HCT116 (cell line): ENCODE measurements at regions not wholly inside any gene's neighbourhood (a gene's known extent, or its start where the extent isn't known, plus 50 kb on each side); places are given as distances from the start of the nearest gene placed in this dataset.

Experiments
- ATAC-seq: fragments of 200-7000 bp; cut with Tn5 transposase; 2 replicates; pipeline ENCODE4 v1.9.1; 2020; ENCODE audit warnings: mild to moderate bottlenecking, moderate library complexity
- BruUV-seq: library from RNA; stranded (reverse); fragments of 400-500 nt; replicated peaks from 2 replicates; lab custom pipeline; 2021; lab: Mats Ljungman, UMichigan
- CTCF ChIA-PET: fragments of 300-600 bp; sonication (Branson Sonifier 250); formaldehyde crosslinking; loops from one replicate; lab custom pipeline; 2021; ENCODE audit warnings: antibody characterized with exemption; lab: Charles Lee
- POLR2A ChIA-PET: fragments of 300-600, 350-600 bp; sonication (Branson Sonifier 250); formaldehyde crosslinking; loops from one replicate; lab custom pipeline; 2021; ENCODE audit warnings: antibody characterized with exemption; lab: Charles Lee
- RAD21 ChIA-PET, 2 experiments: fragments of 300-600 bp; sonication (Branson Sonifier 250); formaldehyde crosslinking; loops; one replicate each; lab custom pipeline; 2023; ENCODE audit warnings: low total read pairs in 2 of 2; ENCODE audit not compliant: uncharacterized antibody in 2 of 2, unreplicated experiment in 2 of 2, low non-redundant PET in 1 of 2; lab: Charles Lee
- DNase-seq: peaks from one replicate; pipeline ENCODE4 v3.0.0-alpha.2; 2010; ENCODE audit warnings: low read depth, low spot score
- H2AFZ ChIP-seq: fragments of 200-600 bp; shearing (Covaris generic), sonication (generic); 2 replicates; pipeline ENCODE4 v1.6.1; 2017; ENCODE audit warnings: low read depth, mixed run types, mixed read lengths, antibody characterized with exemption, low read length; ENCODE audit not compliant: poor library complexity, severe bottlenecking
- H3K27ac ChIP-seq: 2 replicates; pipeline ENCODE4 v1.5.1; 2012; ENCODE audit warnings: low read depth, low read length
- H3K27me3 ChIP-seq: fragments of 200-600 bp; sonication (generic); 2 replicates; pipeline ENCODE4 v1.6.1; 2016; ENCODE audit warnings: mixed run types, low read length, mixed read lengths; ENCODE audit not compliant: insufficient read depth
- H3K36me3 ChIP-seq, 2 experiments: fragments of 200-500 bp in 1 of 2; fragments of 200-600 bp in 1 of 2; sonication (Bioruptor generic) in 1 of 2; sonication (generic) in 1 of 2; 2 replicates each; pipeline versions ENCODE4 v1.5.1 to v1.6.1; 2014 to 2016; ENCODE audit warnings: low read length in 2 of 2, inconsistent platforms in 1 of 2, mixed read lengths in 1 of 2, mixed run types in 1 of 2; ENCODE audit not compliant: insufficient read depth in 2 of 2, control insufficient read depth in 1 of 2
- H3K4me1 ChIP-seq, 2 experiments: fragments of 200-600 bp in 1 of 2; sonication (generic) in 1 of 2; 2 replicates each; pipeline versions ENCODE4 v1.5.1 to v1.6.1; 2012 to 2017; ENCODE audit warnings: low read length in 2 of 2, inconsistent platforms in 1 of 2, mild to moderate bottlenecking in 1 of 2, mixed read lengths in 1 of 2, mixed run types in 1 of 2, moderate library complexity in 1 of 2; ENCODE audit not compliant: insufficient read depth in 2 of 2, control insufficient read depth in 1 of 2
- H3K4me2 ChIP-seq: fragments of 200-600 bp; sonication (generic); 2 replicates; pipeline ENCODE4 v1.6.1; 2017; ENCODE audit warnings: mixed run types, low read length, mixed read lengths
- H3K4me3 ChIP-seq, 2 experiments: fragments of 200-600 bp in 1 of 2; sonication (generic) in 1 of 2; replicated peaks in 1 of 2; 2 replicates each; pipeline ENCODE4 v1.5.1; 2011 to 2016; ENCODE audit warnings: low read length in 2 of 2, control low read depth in 1 of 2, low read depth in 1 of 2, mild to moderate bottlenecking in 1 of 2, mixed read lengths in 1 of 2, mixed run types in 1 of 2
- H3K79me2 ChIP-seq: fragments of 200-600 bp; sonication (generic); 2 replicates; pipeline ENCODE4 v1.6.1; 2017; ENCODE audit warnings: mild to moderate bottlenecking, mixed run types, low read length, moderate library complexity, mixed read lengths; ENCODE audit not compliant: insufficient read depth
- H3K9ac ChIP-seq: fragments of 200-600 bp; sonication (generic); 2 replicates; pipeline ENCODE4 v1.6.1; 2016; ENCODE audit warnings: low read length, mixed read lengths
- H3K9me2 ChIP-seq: fragments of 200-600 bp; sonication (generic), shearing (Covaris generic); 2 replicates; pipeline ENCODE4 v1.6.1; 2017; ENCODE audit warnings: mixed run types, mild to moderate bottlenecking, moderate library complexity; ENCODE audit not compliant: insufficient read depth
- H3K9me3 ChIP-seq, 2 experiments: fragments of 200-500 bp in 1 of 2; fragments of 200-600 bp in 1 of 2; sonication (Bioruptor generic) in 1 of 2; sonication (generic) in 1 of 2; 2 replicates each; pipeline ENCODE4 v1.6.1; 2014 to 2017; ENCODE audit warnings: low read length in 2 of 2, mixed read lengths in 2 of 2, inconsistent platforms in 1 of 2, low read depth in 1 of 2, mild to moderate bottlenecking in 1 of 2, mixed run types in 1 of 2, moderate library complexity in 1 of 2; ENCODE audit not compliant: control insufficient read depth in 1 of 2, insufficient read depth in 1 of 2
- H4K20me1 ChIP-seq: fragments of 200-600 bp; sonication (generic), shearing (Covaris generic); 2 replicates; pipeline ENCODE4 v1.6.1; 2017; ENCODE audit warnings: mixed run types, mild to moderate bottlenecking, moderate library complexity; ENCODE audit not compliant: insufficient read depth
- ATF3 ChIP-seq: IDR thresholded peaks from 2 replicates; pipeline ENCODE4 v1.6.1; 2012
- CTCF ChIP-seq, 3 experiments: fragments of 200-600 bp in 1 of 3; sonication (generic) in 1 of 3; IDR thresholded peaks in 2 of 3; conservative IDR thresholded peaks in 1 of 3; 2 replicates each; pipeline ENCODE4 v1.5.1; 2012 to 2017; ENCODE audit warnings: low read depth in 2 of 3, low read length in 2 of 3, antibody characterized with exemption in 1 of 3, borderline replicate concordance in 1 of 3, control low read depth in 1 of 3, mild to moderate bottlenecking in 1 of 3, mixed read lengths in 1 of 3, mixed run types in 1 of 3, moderate library complexity in 1 of 3; ENCODE audit not compliant: insufficient read depth in 1 of 3
- ELF1 ChIP-seq: IDR thresholded peaks from 2 replicates; pipeline ENCODE4 v1.6.1; 2012; ENCODE audit warnings: low read depth, borderline replicate concordance
- EZH2phosphoT487 ChIP-seq: fragments of 200-600 bp; IDR thresholded peaks from 2 replicates; pipeline ENCODE4 v1.6.1; 2018; ENCODE audit warnings: antibody characterized with exemption, borderline replicate concordance
- FOSL1 ChIP-seq: IDR thresholded peaks from 2 replicates; pipeline ENCODE4 v1.6.1; 2012; ENCODE audit warnings: low read depth
- JUND ChIP-seq: IDR thresholded peaks from 2 replicates; pipeline ENCODE4 v1.6.1; 2012
- MAX ChIP-seq: IDR thresholded peaks from 2 replicates; pipeline ENCODE4 v1.6.1; 2012
- RAD21 ChIP-seq: IDR thresholded peaks from 2 replicates; pipeline ENCODE4 v1.6.1; 2012; ENCODE audit warnings: low read depth, mild to moderate bottlenecking
- SIN3A ChIP-seq: IDR thresholded peaks from 2 replicates; pipeline ENCODE4 v1.6.1; 2012; ENCODE audit warnings: low read depth
- SP1 ChIP-seq: IDR thresholded peaks from 2 replicates; pipeline ENCODE4 v1.6.1; 2012; ENCODE audit warnings: low read depth
- SRF ChIP-seq: IDR thresholded peaks from 2 replicates; pipeline ENCODE4 v1.6.1; 2012; ENCODE audit warnings: low read depth
- YY1 ChIP-seq: IDR thresholded peaks from 2 replicates; pipeline ENCODE4 v1.6.1; 2011; ENCODE audit warnings: low read length, low read depth, moderate library complexity, mild to moderate bottlenecking; ENCODE audit not compliant: insufficient replicate concordance; ENCODE audit errors: extremely low read depth
- ZBTB33 ChIP-seq: IDR thresholded peaks from 2 replicates; pipeline ENCODE4 v1.6.1; 2011; ENCODE audit warnings: mild to moderate bottlenecking, low read length, moderate library complexity; ENCODE audit not compliant: insufficient replicate concordance; ENCODE audit errors: extremely low read depth
- ZNF274 ChIP-seq: fragments of 200-500 bp; sonication (Bioruptor generic); IDR thresholded peaks from 2 replicates; pipeline ENCODE4 v1.6.1; 2014; ENCODE audit warnings: mild to moderate bottlenecking, low read depth, low read length, inconsistent platforms
- intact Hi-C: fragments of 100-400 bp; cut with micrococcal nuclease; formaldehyde crosslinking; loops from 2 replicates; pipeline ENCODE4 v1.10.0; 2022

GRCh38 chr7:109295158-109295557 is 725.5 kb downstream of the DNAJB9 start:
- no peaks in the 10 kb centered on the region for H3K36me3 ChIP-seq
- TF ChIP-seq ZBTB33 = no peak
- no peak for TF ChIP-seq ELF1
- no peak for TF ChIP-seq RAD21
- TF ChIP-seq ZNF274 = no peak
- no peak for TF ChIP-seq JUND
- no peak for TF ChIP-seq MAX
- TF ChIP-seq SP1 = no peak
- TF ChIP-seq FOSL1 = no peak
- TF ChIP-seq SRF = no peak
- no peak overlapping the region for H3K4me3 ChIP-seq
- no peaks in the 10 kb centered on the region for H3K9me3 ChIP-seq
- no peaks in the 10 kb centered on the region for H3K79me2 ChIP-seq
- no peak overlapping the region for H3K4me2 ChIP-seq
- no peak overlapping the region for H3K9ac ChIP-seq
- BruUV-seq = no TSS peak
- no peaks in the 10 kb centered on the region for H4K20me1 ChIP-seq
- H2AFZ ChIP-seq = no peak overlapping the region
- H3K27me3 ChIP-seq = no peaks in the 10 kb centered on the region
- no peaks in the 10 kb centered on the region for H3K9me2 ChIP-seq
- RAD21 ChIA-PET = no interaction called here
- ATAC-seq (no peak), DNase-seq (no peak)
- CTCF ChIA-PET = no interaction called here
- POLR2A ChIA-PET = no interaction called here
- intact Hi-C loops = no loop called here
- no peak overlapping the region for H3K27ac ChIP-seq
- no peaks in the 10 kb centered on the region for H3K4me1 ChIP-seq

GRCh38 chr7:109308816-109309215 is 739.1 kb downstream of the DNAJB9 start:
- H4K20me1 ChIP-seq = no peaks in the 10 kb centered on the region
- H3K9me2 ChIP-seq = no peaks in the 10 kb centered on the region
- no peak overlapping the region for H3K27ac ChIP-seq
- RAD21 ChIA-PET = no interaction called here
- no peaks in the 10 kb centered on the region for H3K36me3 ChIP-seq
- CTCF ChIA-PET = no interaction called here
- BruUV-seq = no TSS peak
- H3K79me2 ChIP-seq = no peaks in the 10 kb centered on the region
- H3K4me3 ChIP-seq = no peak overlapping the region
- POLR2A ChIA-PET = no interaction called here
- intact Hi-C loops = no loop called here
- DNase-seq (no peak), ATAC-seq (no peak)
- no peaks in the 10 kb centered on the region for H3K4me1 ChIP-seq
- H2AFZ ChIP-seq = no peak overlapping the region
- no peak overlapping the region for H3K4me2 ChIP-seq
- H3K27me3 ChIP-seq = no peaks in the 10 kb centered on the region
- H3K9ac ChIP-seq = no peak overlapping the region
- H3K9me3 ChIP-seq = no peaks in the 10 kb centered on the region
- TF ChIP-seq ZBTB33 = no peak
- TF ChIP-seq ATF3 = no peak
- no peak for TF ChIP-seq ELF1
- no peak for TF ChIP-seq MAX
- TF ChIP-seq EZH2phosphoT487 = no peak
- no peak for TF ChIP-seq CTCF (IDR thresholded peaks at IDR 0.05 in 2 of 3, conservative IDR thresholded peaks at IDR 0.05 in 1 of 3; ENCODE audit: borderline replicate concordance in 1 of 3, insufficient read depth in 1 of 3, low read depth in 2 of 3, low read length in 2 of 3)
- TF ChIP-seq FOSL1 = no peak
- no peak for TF ChIP-seq YY1
- TF ChIP-seq SIN3A = no peak
- no peak for TF ChIP-seq ZNF274
